ENCODE measurements at regions not wholly inside any gene's neighbourhood (a gene's known extent, or its start where the extent isn't known, plus 50 kb on each side); places are given as distances from the start of the nearest gene placed in this dataset.

DNA sequence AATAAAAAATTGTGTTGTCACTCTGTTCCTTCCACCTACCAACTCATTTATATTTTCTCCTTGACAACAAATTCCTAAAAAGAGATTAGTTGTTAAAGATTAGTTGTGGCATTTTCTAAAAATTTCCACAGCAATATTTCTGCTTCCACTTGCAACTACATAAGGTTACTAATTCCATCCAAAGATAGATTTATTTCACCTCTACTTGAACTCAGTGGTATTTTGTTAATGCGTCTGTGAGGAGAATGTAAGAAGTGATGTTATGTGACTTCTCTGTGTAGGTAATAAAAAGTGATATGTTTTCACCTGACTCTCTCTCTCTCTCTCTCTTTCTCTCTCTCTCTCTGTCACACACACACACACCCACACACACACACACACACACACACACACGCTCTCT, 1104.8 kb downstream of the AMY1C start:
- TF ChIP-seq, protein P1, sequence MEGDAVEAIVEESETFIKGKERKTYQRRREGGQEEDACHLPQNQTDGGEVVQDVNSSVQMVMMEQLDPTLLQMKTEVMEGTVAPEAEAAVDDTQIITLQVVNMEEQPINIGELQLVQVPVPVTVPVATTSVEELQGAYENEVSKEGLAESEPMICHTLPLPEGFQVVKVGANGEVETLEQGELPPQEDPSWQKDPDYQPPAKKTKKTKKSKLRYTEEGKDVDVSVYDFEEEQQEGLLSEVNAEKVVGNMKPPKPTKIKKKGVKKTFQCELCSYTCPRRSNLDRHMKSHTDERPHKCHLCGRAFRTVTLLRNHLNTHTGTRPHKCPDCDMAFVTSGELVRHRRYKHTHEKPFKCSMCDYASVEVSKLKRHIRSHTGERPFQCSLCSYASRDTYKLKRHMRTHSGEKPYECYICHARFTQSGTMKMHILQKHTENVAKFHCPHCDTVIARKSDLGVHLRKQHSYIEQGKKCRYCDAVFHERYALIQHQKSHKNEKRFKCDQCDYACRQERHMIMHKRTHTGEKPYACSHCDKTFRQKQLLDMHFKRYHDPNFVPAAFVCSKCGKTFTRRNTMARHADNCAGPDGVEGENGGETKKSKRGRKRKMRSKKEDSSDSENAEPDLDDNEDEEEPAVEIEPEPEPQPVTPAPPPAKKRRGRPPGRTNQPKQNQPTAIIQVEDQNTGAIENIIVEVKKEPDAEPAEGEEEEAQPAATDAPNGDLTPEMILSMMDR (IDR thresholded peaks at IDR 0.05; ENCODE audit: low read depth, low read length) = no peak
- no peaks in the 10 kb centered on the region for H3K36me3 ChIP-seq
- H3K4me1 ChIP-seq (ENCODE audit: low read depth) = no peaks in the 10 kb centered on the region
- H3K27me3 ChIP-seq = no peaks in the 10 kb centered on the region
- no peak overlapping the region for H3K4me3 ChIP-seq
- H3K9me3 ChIP-seq (ENCODE audit: low read depth) = no peaks in the 10 kb centered on the region
- H3K27ac ChIP-seq = no peak overlapping the region
- DNase-seq (ENCODE audit: low read depth in 1 of 2, low spot score in 1 of 2) = no peak

DNA sequence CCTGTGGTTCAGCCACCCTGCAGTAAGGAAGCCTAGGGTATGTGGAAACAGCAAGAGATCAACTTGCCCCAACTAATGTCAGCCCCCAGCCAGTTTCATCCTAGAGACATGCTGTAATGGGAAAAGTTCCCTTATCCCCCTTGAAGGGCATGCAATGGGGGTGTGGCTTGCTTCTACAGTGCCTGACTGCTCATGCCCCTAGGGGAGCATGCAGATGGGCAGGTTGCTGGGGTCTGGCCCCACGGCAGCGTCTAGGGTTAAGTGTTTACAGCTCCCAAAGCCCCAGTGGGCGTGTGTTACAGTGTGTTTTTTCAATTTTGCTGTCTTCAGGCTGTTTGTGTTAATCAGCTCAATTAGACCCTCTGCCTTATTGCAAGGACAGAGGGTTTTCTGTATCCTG, 1105.9 kb downstream of the AMY1C start:
- Histone ChIP-seq H3K27ac (no peak overlapping the region), H3K4me1 (ENCODE audit: low read depth) (no peaks in the 10 kb centered on the region), H3K9me3 (ENCODE audit: low read depth) (no peaks in the 10 kb centered on the region), H3K27me3 (no peaks in the 10 kb centered on the region), H3K4me3 (no peak overlapping the region), H3K36me3 (no peaks in the 10 kb centered on the region)
- DNase-seq (ENCODE audit: low read depth in 1 of 2, low spot score in 1 of 2) = no peak
- TF ChIP-seq, protein P1 (IDR thresholded peaks at IDR 0.05; ENCODE audit: low read depth, low read length) = no peak

DNA sequence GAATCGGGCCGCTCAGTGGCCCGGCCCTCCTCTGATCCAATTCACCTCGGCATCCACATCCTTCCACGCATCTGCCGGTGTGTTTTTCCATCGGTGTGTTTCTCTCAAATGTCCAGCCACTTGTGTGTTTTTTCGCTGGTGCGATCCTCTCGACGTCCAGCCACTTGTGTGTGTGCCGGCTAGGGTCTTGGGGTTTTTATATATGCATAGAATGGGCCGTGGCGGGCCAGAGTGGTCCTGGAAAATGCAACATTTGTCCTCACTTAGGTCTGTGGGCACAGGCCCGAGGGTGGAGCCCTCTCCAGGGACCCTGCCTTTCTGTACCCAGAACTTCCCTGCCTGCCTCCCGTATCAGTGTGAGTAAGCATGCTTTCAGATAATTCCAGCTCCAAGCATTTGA, 1106.4 kb downstream of the AMY1C start:
- no peaks in the 10 kb centered on the region for H3K9me3 ChIP-seq (ENCODE audit: low read depth)
- TF ChIP-seq, protein P1 (IDR thresholded peaks at IDR 0.05; ENCODE audit: low read depth, low read length) = no peak
- no peak for DNase-seq (ENCODE audit: low read depth in 1 of 2, low spot score in 1 of 2)

DNA sequence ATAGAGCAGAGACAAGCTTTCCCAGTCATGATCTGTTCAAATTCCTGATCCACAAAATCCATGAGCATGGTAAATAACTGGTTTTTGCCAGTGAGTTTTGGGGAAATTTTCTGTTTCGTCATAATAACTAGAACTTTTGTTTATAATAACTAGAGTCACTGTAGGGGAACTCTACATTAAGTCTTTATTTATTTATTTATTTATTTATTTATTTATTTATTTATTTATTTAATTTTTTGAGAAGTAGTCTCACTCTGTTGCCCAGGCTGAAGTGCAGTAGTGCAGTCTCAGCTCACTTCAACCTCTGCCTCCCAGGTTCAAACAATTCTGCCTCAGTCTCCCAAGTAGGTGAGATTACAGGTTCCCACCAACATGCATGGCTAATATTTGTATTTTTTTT, 1106.8 kb downstream of the AMY1C start:
- Histone ChIP-seq H3K27me3 (no peaks in the 10 kb centered on the region), H3K27ac (no peak overlapping the region), H3K4me1 (ENCODE audit: low read depth) (no peaks in the 10 kb centered on the region), H3K4me3 (no peak overlapping the region), H3K36me3 (no peaks in the 10 kb centered on the region), H3K9me3 (ENCODE audit: low read depth) (no peaks in the 10 kb centered on the region)
- TF ChIP-seq, protein P1 (IDR thresholded peaks at IDR 0.05; ENCODE audit: low read depth, low read length) = no peak
- no peak for DNase-seq (ENCODE audit: low read depth in 1 of 2, low spot score in 1 of 2)

More for the DNA sequence above, 1106.4 kb downstream of the AMY1C start:
- no peaks in the 10 kb centered on the region for H3K27me3 ChIP-seq
- H3K27ac ChIP-seq = no peak overlapping the region
- H3K36me3 ChIP-seq = no peaks in the 10 kb centered on the region
- no peaks in the 10 kb centered on the region for H3K4me1 ChIP-seq (ENCODE audit: low read depth)
- H3K4me3 ChIP-seq = no peak overlapping the region

DNA sequence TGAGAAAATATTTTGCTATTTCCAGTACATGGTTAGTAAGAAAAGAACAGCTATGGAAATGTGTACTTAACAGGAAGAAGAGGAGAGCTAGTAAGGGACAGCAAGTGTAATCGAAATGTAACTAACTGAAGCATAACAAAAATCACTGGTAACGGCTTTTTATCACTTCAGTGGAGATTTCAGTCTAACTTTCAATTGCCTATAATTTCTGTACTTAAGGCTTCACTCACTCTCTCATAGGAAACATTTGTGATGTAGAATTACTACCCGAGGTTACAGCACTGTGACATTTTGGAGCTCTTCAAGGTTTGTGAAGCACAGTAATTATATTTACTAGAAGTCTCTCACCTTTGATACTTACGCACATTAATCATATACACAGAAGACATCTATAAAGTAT, 1119.1 kb downstream of the AMY1C start:
- DNase-seq (ENCODE audit: low read depth in 1 of 2, low spot score in 1 of 2) = no peak
- H3K4me1 ChIP-seq (ENCODE audit: low read depth) = peaks cover 8% of the 10 kb centered on the region
- no peak overlapping the region for H3K4me3 ChIP-seq
- TF ChIP-seq, protein P1 (IDR thresholded peaks at IDR 0.05; ENCODE audit: low read depth, low read length) = no peak
- no peaks in the 10 kb centered on the region for H3K27me3 ChIP-seq
- H3K36me3 ChIP-seq = no peaks in the 10 kb centered on the region
- H3K27ac ChIP-seq = no peak overlapping the region
- H3K9me3 ChIP-seq (ENCODE audit: low read depth) = no peaks in the 10 kb centered on the region

DNA sequence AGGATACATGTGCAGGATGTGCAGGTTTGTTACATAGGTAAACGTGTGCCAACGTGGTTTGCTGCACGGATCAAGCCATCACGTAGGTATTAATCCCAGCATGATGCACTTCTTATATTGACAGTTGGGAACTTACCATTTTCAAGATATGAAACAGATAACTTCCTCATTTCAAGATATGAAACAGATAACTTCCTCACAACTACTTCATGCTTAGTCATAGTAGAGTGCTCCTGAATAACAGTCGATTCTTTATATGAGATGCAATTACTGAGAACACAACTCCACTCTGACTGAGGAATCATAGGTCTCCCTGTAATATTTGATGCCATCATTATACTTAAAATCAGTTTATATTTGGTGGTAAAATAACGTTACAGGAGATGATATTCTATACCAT, 1124.3 kb downstream of the AMY1C start:
- H3K36me3 ChIP-seq = no peaks in the 10 kb centered on the region
- H3K9me3 ChIP-seq (ENCODE audit: low read depth) = no peaks in the 10 kb centered on the region
- TF ChIP-seq, protein P1 (IDR thresholded peaks at IDR 0.05; ENCODE audit: low read depth, low read length) = no peak
- DNase-seq (ENCODE audit: low read depth in 1 of 2, low spot score in 1 of 2) = no peak
- H3K27me3 ChIP-seq = no peaks in the 10 kb centered on the region
- H3K4me1 ChIP-seq (ENCODE audit: low read depth) = no peaks in the 10 kb centered on the region
- no peak overlapping the region for H3K4me3 ChIP-seq
- H3K27ac ChIP-seq = no peak overlapping the region

All from cardiac muscle cell (in vitro differentiated cells and primary cell).